Smooth muscle cell (in vitro differentiated cells): ENCODE measurements at regions not wholly inside any gene's neighbourhood (a gene's known extent, or its start where the extent isn't known, plus 50 kb on each side); places are given as distances from the start of the nearest gene placed in this dataset.

Experiments
- DNase-seq: peaks from one replicate; lab custom pipeline; 2025; ENCODE audit not compliant: unreplicated experiment; lab: John Stamatoyannopoulos, UW
- H2AFZ ChIP-seq: fragments of 200-600 bp; sonication (generic); 2 replicates; pipeline ENCODE4 v1.6.0; 2016; ENCODE audit warnings: antibody characterized with exemption, low read depth, mild to moderate bottlenecking
- H3F3A ChIP-seq: fragments of 200-600 bp; sonication (generic); 2 replicates; pipeline ENCODE4 v1.6.0; 2017; ENCODE audit warnings: antibody characterized with exemption, low read depth
- H3K27ac ChIP-seq: fragments of 200-600 bp; sonication (generic); 2 replicates; pipeline ENCODE4 v1.5.1; 2016; ENCODE audit warnings: low read depth, mild to moderate bottlenecking
- H3K27me3 ChIP-seq: fragments of 200-600 bp; sonication (generic); 2 replicates; pipeline ENCODE4 v1.6.1; 2016; ENCODE audit warnings: low read depth, mild to moderate bottlenecking
- H3K36me3 ChIP-seq: fragments of 200-600 bp; sonication (generic); 2 replicates; pipeline ENCODE4 v1.5.1; 2016; ENCODE audit warnings: low read depth
- H3K4me1 ChIP-seq: fragments of 200-600 bp; sonication (generic); 2 replicates; pipeline ENCODE4 v1.5.1; 2016; ENCODE audit warnings: low read depth
- H3K4me2 ChIP-seq: fragments of 200-600 bp; sonication (generic); 2 replicates; pipeline ENCODE4 v1.6.0; 2016; ENCODE audit warnings: mild to moderate bottlenecking
- H3K4me3 ChIP-seq: fragments of 200-600 bp; sonication (generic); 2 replicates; pipeline ENCODE4 v1.5.1; 2016; ENCODE audit warnings: mild to moderate bottlenecking
- H3K79me2 ChIP-seq: fragments of 200-600 bp; sonication (generic); 2 replicates; pipeline ENCODE4 v1.6.0; 2016; ENCODE audit warnings: low read depth, mild to moderate bottlenecking
- H3K9ac ChIP-seq: fragments of 200-600 bp; sonication (generic); 2 replicates; pipeline ENCODE4 v1.6.0; 2016; ENCODE audit warnings: low read depth
- H3K9me3 ChIP-seq: fragments of 200-600 bp; sonication (generic); replicated peaks from 2 replicates; pipeline ENCODE4 v1.5.1; 2016; ENCODE audit warnings: low read depth
- H4K20me1 ChIP-seq: fragments of 200-600 bp; sonication (generic); 2 replicates; pipeline ENCODE4 v1.6.0; 2016; ENCODE audit warnings: low read depth
- CTCF ChIP-seq: fragments of 200-600 bp; sonication (generic); IDR thresholded peaks from 2 replicates; pipeline ENCODE4 v1.5.1; 2017; ENCODE audit warnings: borderline replicate concordance, mild to moderate bottlenecking, antibody characterized with exemption; ENCODE audit not compliant: insufficient read depth, poor library complexity, severe bottlenecking
- WGBS: methylation state at CpG from one replicate; pipeline ENCODE4 v1.1.7; 2016; ENCODE audit warnings: low lambda C conversion rate; 5-methylcytosine and 5-hydroxymethylcytosine counted together

- DNase-seq, result no peak
- Histone ChIP-seq H3F3A (no peaks in the 10 kb centered on the region), H3K79me2 (no peaks in the 10 kb centered on the region), H3K27me3 (no peaks in the 10 kb centered on the region), H3K4me2 (no peak overlapping the region), H2AFZ (no peak overlapping the region), H3K4me1 (no peaks in the 10 kb centered on the region), H3K9me3 (no peaks in the 10 kb centered on the region), H3K27ac (no peak overlapping the region), H3K9ac (no peak overlapping the region), H4K20me1 (no peaks in the 10 kb centered on the region), H3K36me3 (no peaks in the 10 kb centered on the region), H3K4me3 (no peak overlapping the region)
- WGBS, result 91% methylated on average over 6 of the region's 6 CpGs
- TF ChIP-seq CTCF, result no peak
These were observed 103.3 kb upstream of the EPHA5 start for GRCh38 chr4:65773636-65774035.

- Histone ChIP-seq H3K27ac (no peak overlapping the region), H3K79me2 (no peaks in the 10 kb centered on the region), H2AFZ (peak overlapping the region; percentile 0), H3K4me2 (peak overlapping the region; percentile 8), H3K27me3 (no peaks in the 10 kb centered on the region), H3K4me3 (no peak overlapping the region), H4K20me1 (no peaks in the 10 kb centered on the region), H3F3A (no peaks in the 10 kb centered on the region), H3K9me3 (no peaks in the 10 kb centered on the region), H3K4me1 (no peaks in the 10 kb centered on the region), H3K36me3 (no peaks in the 10 kb centered on the region), H3K9ac (no peak overlapping the region)
- DNase-seq, result no peak
- 62% methylated on average over 2 of the region's 2 CpGs for WGBS
- no peak for TF ChIP-seq CTCF
These were observed 77.1 kb upstream of the EPHA5 start for GRCh38 chr4:65747386-65747785.

GRCh38 chr4:65738134-65738533 is 67.8 kb upstream of the EPHA5 start:
- no peaks in the 10 kb centered on the region for H3K36me3 ChIP-seq
- no peaks in the 10 kb centered on the region for H4K20me1 ChIP-seq
- no peaks in the 10 kb centered on the region for H3K4me1 ChIP-seq
- TF ChIP-seq CTCF, result no peak
- no peak overlapping the region for H3K4me2 ChIP-seq
- H3K27me3 ChIP-seq, result no peaks in the 10 kb centered on the region
- H3K9me3 ChIP-seq, result no peaks in the 10 kb centered on the region
- H3K4me3 ChIP-seq, result no peak overlapping the region
- no peak for DNase-seq
- no peak overlapping the region for H2AFZ ChIP-seq
- WGBS, result 91% methylated on average over 2 of the region's 2 CpGs
- no peaks in the 10 kb centered on the region for H3K79me2 ChIP-seq
- no peak overlapping the region for H3K9ac ChIP-seq
- no peak overlapping the region for H3K27ac ChIP-seq
- H3F3A ChIP-seq, result no peaks in the 10 kb centered on the region

GRCh38 chr4:65737672-65738071 is 67.4 kb upstream of the EPHA5 start:
- DNase-seq, result no peak

More at GRCh38 chr4:65737672-65738071, 67.4 kb upstream of the EPHA5 start:
- H3K4me3 ChIP-seq, result no peak overlapping the region
- peak overlapping the region; percentile 30 for H2AFZ ChIP-seq
- H3K27ac ChIP-seq, result no peak overlapping the region
- H3K9me3 ChIP-seq, result no peaks in the 10 kb centered on the region
- no peaks in the 10 kb centered on the region for H3F3A ChIP-seq
- H3K4me2 ChIP-seq, result no peak overlapping the region
- H3K36me3 ChIP-seq, result no peaks in the 10 kb centered on the region
- TF ChIP-seq CTCF, result no peak
- no peaks in the 10 kb centered on the region for H3K79me2 ChIP-seq
- no peaks in the 10 kb centered on the region for H4K20me1 ChIP-seq
- WGBS, result 74% methylated on average over 4 of the region's 4 CpGs
- H3K27me3 ChIP-seq, result no peaks in the 10 kb centered on the region
- H3K4me1 ChIP-seq, result no peaks in the 10 kb centered on the region
- H3K9ac ChIP-seq, result no peak overlapping the region
